ENCODE measurements at regions not wholly inside any gene's neighbourhood (a gene's known extent, or its start where the extent isn't known, plus 50 kb on each side); places are given as distances from the start of the nearest gene placed in this dataset.

- CTCF ChIA-PET: no interaction called here
- Histone ChIP-seq H4K20me1 (ENCODE audit: insufficient read depth) (no peaks in the 10 kb centered on the region), H3K9ac (ENCODE audit: low read length) (no peak overlapping the region), H3K27ac (ENCODE audit: low read depth, low read length) (no peak overlapping the region), H3K36me3 (ENCODE audit: control insufficient read depth in 1 of 2, insufficient read depth in 2 of 2, low read length in 2 of 2) (no peaks in the 10 kb centered on the region), H3K4me3 (replicated peaks in 1 of 2; ENCODE audit: low read depth in 1 of 2, low read length in 2 of 2) (no peak overlapping the region), H3K79me2 (ENCODE audit: insufficient read depth, low read length) (no peaks in the 10 kb centered on the region), H3K4me1 (ENCODE audit: control insufficient read depth in 1 of 2, insufficient read depth in 2 of 2, low read length in 2 of 2) (no peaks in the 10 kb centered on the region), H2AFZ (ENCODE audit: low read depth, low read length, poor library complexity, severe bottlenecking) (no peak overlapping the region), H3K4me2 (ENCODE audit: low read length) (no peak overlapping the region), H3K27me3 (ENCODE audit: insufficient read depth, low read length) (no peaks in the 10 kb centered on the region), H3K9me3 (ENCODE audit: control insufficient read depth in 1 of 2, insufficient read depth in 1 of 2, low read depth in 1 of 2, low read length in 2 of 2) (no peaks in the 10 kb centered on the region), H3K9me2 (ENCODE audit: insufficient read depth) (no peaks in the 10 kb centered on the region)
- TF ChIP-seq REST (IDR thresholded peaks at IDR 0.05; ENCODE audit: low read depth) (no peak), SIN3A (IDR thresholded peaks at IDR 0.05; ENCODE audit: low read depth) (no peak), JUND (IDR thresholded peaks at IDR 0.05) (no peak), ELF1 (IDR thresholded peaks at IDR 0.05; ENCODE audit: borderline replicate concordance, low read depth) (no peak), ZNF274 (IDR thresholded peaks at IDR 0.05; ENCODE audit: low read depth, low read length) (no peak), RAD21 (IDR thresholded peaks at IDR 0.05; ENCODE audit: low read depth) (no peak), FOSL1 (IDR thresholded peaks at IDR 0.05; ENCODE audit: low read depth) (no peak), POLR2A (IDR thresholded peaks at IDR 0.05; ENCODE audit: borderline replicate concordance, extremely low read depth, insufficient read depth, insufficient read length) (no peak), SP1 (IDR thresholded peaks at IDR 0.05; ENCODE audit: low read depth) (no peak), TCF7L2 (IDR thresholded peaks at IDR 0.05; ENCODE audit: borderline replicate concordance, extremely low read depth, insufficient read depth, insufficient read length) (no peak), POLR2AphosphoS5 (IDR thresholded peaks at IDR 0.05; ENCODE audit: low read depth, low read length) (no peak)
- TF ChIP-seq, protein P1, sequence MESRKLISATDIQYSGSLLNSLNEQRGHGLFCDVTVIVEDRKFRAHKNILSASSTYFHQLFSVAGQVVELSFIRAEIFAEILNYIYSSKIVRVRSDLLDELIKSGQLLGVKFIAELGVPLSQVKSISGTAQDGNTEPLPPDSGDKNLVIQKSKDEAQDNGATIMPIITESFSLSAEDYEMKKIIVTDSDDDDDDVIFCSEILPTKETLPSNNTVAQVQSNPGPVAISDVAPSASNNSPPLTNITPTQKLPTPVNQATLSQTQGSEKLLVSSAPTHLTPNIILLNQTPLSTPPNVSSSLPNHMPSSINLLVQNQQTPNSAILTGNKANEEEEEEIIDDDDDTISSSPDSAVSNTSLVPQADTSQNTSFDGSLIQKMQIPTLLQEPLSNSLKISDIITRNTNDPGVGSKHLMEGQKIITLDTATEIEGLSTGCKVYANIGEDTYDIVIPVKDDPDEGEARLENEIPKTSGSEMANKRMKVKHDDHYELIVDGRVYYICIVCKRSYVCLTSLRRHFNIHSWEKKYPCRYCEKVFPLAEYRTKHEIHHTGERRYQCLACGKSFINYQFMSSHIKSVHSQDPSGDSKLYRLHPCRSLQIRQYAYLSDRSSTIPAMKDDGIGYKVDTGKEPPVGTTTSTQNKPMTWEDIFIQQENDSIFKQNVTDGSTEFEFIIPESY (IDR thresholded peaks at IDR 0.05; ENCODE audit: extremely low read depth, insufficient replicate concordance, low read length): no peak
- no TSS peak for BruUV-seq (replicated peaks)
- POLR2A ChIA-PET: no interaction called here
- no peak for ATAC-seq
- intact Hi-C loops (cut with micrococcal nuclease): no loop called here
- RAD21 ChIA-PET (ENCODE audit: low non-redundant PET in 1 of 2, low total read pairs in 2 of 2, uncharacterized antibody in 2 of 2, unreplicated experiment in 2 of 2): no interaction called here
- no peak for DNase-seq (ENCODE audit: low read depth, low spot score)
These were observed 143.7 kb downstream of the FGF9 start for GRCh38 chr13:21814604-21815003.

Measured in HCT116 (cell line).